H1 (cell line): ENCODE measurements at regions not wholly inside any gene's neighbourhood (a gene's known extent, or its start where the extent isn't known, plus 50 kb on each side); places are given as distances from the start of the nearest gene placed in this dataset.

Source experiments
- CTCF ChIA-PET: fragments of 300-600 bp; sonication (Branson Sonifier 250); formaldehyde crosslinking; loops from one replicate; lab custom pipeline; 2021; ENCODE audit not compliant: partially characterized antibody; lab: Charles Lee
- POLR2A ChIA-PET: fragments of 300-600 bp; sonication (Branson Sonifier 250); formaldehyde crosslinking; loops from one replicate; lab custom pipeline; 2021; ENCODE audit warnings: inconsistent platforms; ENCODE audit not compliant: partially characterized antibody; lab: Charles Lee
- DNase-seq, 2 experiments: peaks; one replicate each; pipeline versions ENCODE4 v3.0.0 to v3.0.0-alpha.2; 2010 to 2022; ENCODE audit warnings: low spot score in 2 of 2, low read depth in 1 of 2, mixed read lengths in 1 of 2
- FAIRE-seq: peaks from 2 replicates; lab custom pipeline; 2011; peaks lifted over from hg19 to GRCh38; lab: Jason Lieb, UNC
- H2AFZ ChIP-seq: 2 replicates; pipeline ENCODE4 v1.8.1; 2012; ENCODE audit warnings: low read length, inconsistent platforms
- H2AK5ac ChIP-seq: 2 replicates; pipeline ENCODE4 v1.6.1; 2013; ENCODE audit warnings: low read depth, low read length
- H2BK120ac ChIP-seq: replicated peaks from 2 replicates; pipeline ENCODE3; 2013; ENCODE audit warnings: low read depth, low read length, inconsistent platforms
- H2BK12ac ChIP-seq: 2 replicates; pipeline ENCODE4 v1.6.1; 2013; ENCODE audit warnings: low read depth, low read length
- H2BK15ac ChIP-seq: 2 replicates; pipeline ENCODE4 v1.6.1; 2013; ENCODE audit warnings: low read length
- H2BK20ac ChIP-seq: 2 replicates; pipeline ENCODE4 v1.6.1; 2013; ENCODE audit warnings: low read length
- H2BK5ac ChIP-seq: 2 replicates; pipeline ENCODE4 v1.6.1; 2013; ENCODE audit warnings: low read depth, low read length
- H3K14ac ChIP-seq: 2 replicates; pipeline ENCODE4 v1.6.1; 2013; ENCODE audit warnings: inconsistent platforms; ENCODE audit not compliant: insufficient read length
- H3K18ac ChIP-seq: 2 replicates; pipeline ENCODE4 v1.6.1; 2013; ENCODE audit warnings: low read length; ENCODE audit errors: extremely low read depth
- H3K23ac ChIP-seq: 2 replicates; pipeline ENCODE4 v1.6.1; 2013; ENCODE audit warnings: inconsistent platforms; ENCODE audit not compliant: insufficient read length
- H3K23me2 ChIP-seq: 2 replicates; pipeline ENCODE4 v1.6.1; 2013; ENCODE audit warnings: low read depth, low read length
- H3K27ac ChIP-seq: 2 replicates; pipeline ENCODE4 v1.6.1; 2011; ENCODE audit warnings: low read depth, low read length, inconsistent platforms
- H3K27me3 ChIP-seq, 4 experiments: replicated peaks in 1 of 4; 1 replicate in 1 of 4; 2 replicates in 3 of 4; pipeline versions ENCODE4 v1.6.1 to v1.8.1; 2011 to 2013; ENCODE audit warnings: low read length in 3 of 4, mild to moderate bottlenecking in 3 of 4, inconsistent platforms in 2 of 4, mixed read lengths in 2 of 4, moderate library complexity in 1 of 4; ENCODE audit not compliant: control insufficient read depth in 3 of 4, insufficient read depth in 3 of 4; ENCODE audit errors: extremely low read depth in 1 of 4
- H3K36me3 ChIP-seq, 4 experiments: 2 replicates each; pipeline versions ENCODE4 v1.6.1 to v1.8.1; 2011 to 2013; ENCODE audit warnings: mild to moderate bottlenecking in 4 of 4, low read length in 3 of 4, moderate library complexity in 2 of 4, control low read depth in 1 of 4, inconsistent platforms in 1 of 4; ENCODE audit not compliant: insufficient read depth in 4 of 4, control insufficient read depth in 2 of 4
- H3K4ac ChIP-seq: replicated peaks from 2 replicates; pipeline ENCODE3; 2013; ENCODE audit warnings: low read length, low read depth, mixed read lengths, inconsistent platforms; ENCODE audit not compliant: insufficient read length
- H3K4me1 ChIP-seq, 4 experiments: replicated peaks in 1 of 4; 1 replicate in 1 of 4; 2 replicates in 3 of 4; pipeline versions ENCODE4 v1.6.1 to v1.8.1; 2011 to 2013; ENCODE audit warnings: low read length in 3 of 4, inconsistent platforms in 2 of 4, mixed read lengths in 1 of 4; ENCODE audit not compliant: insufficient read depth in 4 of 4, control insufficient read depth in 3 of 4
- H3K4me2 ChIP-seq, 2 experiments: 2 replicates each; pipeline versions ENCODE4 v1.6.1 to v1.8.1; 2011 to 2013; ENCODE audit warnings: low read depth in 2 of 2, low read length in 2 of 2, control low read depth in 1 of 2, inconsistent platforms in 1 of 2, mild to moderate bottlenecking in 1 of 2; ENCODE audit not compliant: insufficient read depth in 1 of 2
- H3K4me3 ChIP-seq, 4 experiments: fragments of 200-600, 300-600 bp in 1 of 4; sonication (generic), shearing (Covaris generic), sonication (Bioruptor Twin) in 1 of 4; 2 replicates each; pipeline versions ENCODE4 v1.5.1 to v1.8.1; 2011 to 2016; ENCODE audit warnings: low read length in 4 of 4, low read depth in 3 of 4, control low read depth in 2 of 4, inconsistent platforms in 2 of 4, mild to moderate bottlenecking in 2 of 4, mixed read lengths in 1 of 4, moderate library complexity in 1 of 4; ENCODE audit not compliant: insufficient read depth in 2 of 4; ENCODE audit errors: extremely low read depth in 1 of 4
- H3K56ac ChIP-seq: replicated peaks from 2 replicates; pipeline ENCODE3; 2013; ENCODE audit warnings: low read depth, mild to moderate bottlenecking, mixed read lengths, low read length, inconsistent platforms; ENCODE audit not compliant: insufficient read length
- H3K79me1 ChIP-seq: 2 replicates; pipeline ENCODE4 v1.6.1; 2013; ENCODE audit warnings: low read depth, low read length, control low read depth
- H3K79me2 ChIP-seq, 2 experiments: 2 replicates each; pipeline versions ENCODE4 v1.6.1 to v1.8.1; 2012 to 2013; ENCODE audit warnings: low read length in 2 of 2, mild to moderate bottlenecking in 2 of 2, inconsistent platforms in 1 of 2; ENCODE audit not compliant: insufficient read depth in 2 of 2, control insufficient read depth in 1 of 2
- H3K9ac ChIP-seq, 4 experiments: replicated peaks in 1 of 4; 1 replicate in 1 of 4; 2 replicates in 3 of 4; pipeline versions ENCODE4 v1.6.1 to v1.8.1; 2011 to 2013; ENCODE audit warnings: low read depth in 3 of 4, low read length in 3 of 4, control low read depth in 2 of 4, mild to moderate bottlenecking in 2 of 4, moderate library complexity in 2 of 4, inconsistent platforms in 1 of 4; ENCODE audit errors: extremely low read depth in 1 of 4
- H3K9me3 ChIP-seq, 2 experiments: 2 replicates each; pipeline versions ENCODE4 v1.6.1 to v1.8.1; 2012 to 2013; ENCODE audit warnings: mild to moderate bottlenecking in 2 of 2, moderate library complexity in 2 of 2, control low read depth in 1 of 2, inconsistent platforms in 1 of 2, low read depth in 1 of 2, low read length in 1 of 2, mixed read lengths in 1 of 2; ENCODE audit not compliant: insufficient read depth in 2 of 2
- H4K20me1 ChIP-seq, 2 experiments: replicated peaks in 1 of 2; 2 replicates each; pipeline versions ENCODE3 to v1.8.1; 2011 to 2013; ENCODE audit warnings: inconsistent platforms in 2 of 2, low read length in 2 of 2, mild to moderate bottlenecking in 1 of 2; ENCODE audit not compliant: insufficient read depth in 2 of 2, control insufficient read depth in 1 of 2
- H4K5ac ChIP-seq: 2 replicates; pipeline ENCODE4 v1.6.1; 2013; ENCODE audit warnings: low read length, low read depth, mixed read lengths, inconsistent platforms; ENCODE audit not compliant: insufficient read length
- H4K8ac ChIP-seq: 2 replicates; pipeline ENCODE4 v1.8.0; 2013; ENCODE audit warnings: mild to moderate bottlenecking, moderate library complexity, low read length, inconsistent platforms; ENCODE audit not compliant: insufficient read depth; ENCODE audit errors: extremely low read depth
- H4K91ac ChIP-seq: replicated peaks from 2 replicates; pipeline ENCODE3; 2013; ENCODE audit warnings: low read length, mixed read lengths, inconsistent platforms; ENCODE audit not compliant: insufficient read length
- ASH2L ChIP-seq: fragments of 200-600, 300-600 bp; sonication (generic); IDR thresholded peaks from one replicate; pipeline ENCODE4 v1.7.1; 2017; ENCODE audit warnings: low read length
- CBX8 ChIP-seq: fragments of 300-800, 300-1000 bp; sonication (generic); IDR thresholded peaks from 2 replicates; pipeline ENCODE4 v1.7.1; 2016; ENCODE audit warnings: low read depth, low read length, borderline replicate concordance
- RNF2 ChIP-seq: fragments of 200-900, 300-1000 bp; sonication (generic); IDR thresholded peaks from 2 replicates; pipeline ENCODE4 v1.7.1; 2016; ENCODE audit warnings: borderline replicate concordance, low read depth, mild to moderate bottlenecking, antibody characterized with exemption, low read length; ENCODE audit not compliant: poor library complexity, severe bottlenecking; ENCODE audit errors: missing control alignments
- SAP30 ChIP-seq: fragments of 300-600 bp; sonication (generic); IDR thresholded peaks from 2 replicates; pipeline ENCODE4 v1.7.1; 2012; ENCODE audit warnings: low read length, moderate library complexity, mild to moderate bottlenecking, inconsistent platforms; ENCODE audit not compliant: insufficient read depth, insufficient replicate concordance
- SIN3A ChIP-seq, 2 experiments: IDR thresholded peaks in 1 of 2; conservative IDR thresholded peaks in 1 of 2; 2 replicates each; pipeline ENCODE4 v1.6.1; 2011 to 2012; ENCODE audit warnings: low read length in 2 of 2, improper control_type of control experiment in 1 of 2, low read depth in 1 of 2, mild to moderate bottlenecking in 1 of 2
- ZNF274 ChIP-seq: IDR thresholded peaks from 2 replicates; pipeline ENCODE4 v1.7.0; 2012; ENCODE audit warnings: low read length, borderline replicate concordance; ENCODE audit errors: extremely low read depth
- WGBS, 2 experiments: shearing (Covaris generic) in 1 of 2; methylation state at CpG; one replicate each; pipeline versions ENCODE4 v1.1.6 to v1.1.7; 2013 to 2015; ENCODE audit warnings: low lambda C conversion rate in 2 of 2, mixed read lengths in 2 of 2, inconsistent platforms in 1 of 2, low coverage in 1 of 2, missing lambda C conversion rate in 1 of 2; ENCODE audit not compliant: insufficient replicate concordance in 2 of 2, insufficient coverage in 1 of 2, insufficient read length in 1 of 2; ENCODE audit errors: extremely low coverage in 1 of 2, missing lambda C conversion rate in 1 of 2; 5-methylcytosine and 5-hydroxymethylcytosine counted together

GRCh38 chr18:75353357-75353756 is 74.1 kb downstream of the SMIM21 start:
- Histone ChIP-seq H2BK15ac (no peak overlapping the region), H2AFZ (no peak overlapping the region), H3K36me3 (peaks cover 0 to 6% (median 0%) of the 10 kb centered on the region in 4 experiments; a peak in 2 of 8 replicates), H3K18ac (no peak overlapping the region), H3K9ac (no peak overlapping the region), H3K79me2 (no peaks in the 10 kb centered on the region), H2AK5ac (no peak overlapping the region), H3K27me3 (peaks cover 0 to 2% (median 0%) of the 10 kb centered on the region in 4 experiments; a peak in 2 of 7 replicates), H4K91ac (no peak overlapping the region), H2BK5ac (no peak overlapping the region), H3K23ac (no peak overlapping the region), H3K27ac (no peak overlapping the region), H3K4me3 (no peak overlapping the region), H2BK12ac (no peak overlapping the region), H3K79me1 (no peaks in the 10 kb centered on the region), H3K56ac (no peak overlapping the region), H3K9me3 (peaks cover 33 to 38% of the 10 kb centered on the region in 2 experiments), H2BK120ac (no peak overlapping the region), H3K4me1 (peaks cover 2 to 22% (median 8%) of the 10 kb centered on the region in 4 experiments; a peak in 6 of 7 replicates), H3K23me2 (no peaks in the 10 kb centered on the region), H3K14ac (no peak overlapping the region), H4K8ac (no peak overlapping the region), H4K20me1 (no peaks in the 10 kb centered on the region), H3K4ac (no peak overlapping the region), H3K4me2 (no peak overlapping the region), H4K5ac (no peak overlapping the region), H2BK20ac (no peak overlapping the region)
- FAIRE-seq: no peak
- WGBS, 2 experiments: 68% methylated on average over 2 of the region's 2 CpGs; no CpG with 5 or more reads in 1 of the 2 experiments
- TF ChIP-seq ASH2L (no peak), SAP30 (no peak), RNF2 (no peak), CBX8 (no peak), ZNF274 (no peak), SIN3A (conservative IDR thresholded peaks at IDR 0.05 in 1 of 2, IDR thresholded peaks at IDR 0.05 in 1 of 2; ENCODE audit: low read depth in 1 of 2, low read length in 2 of 2) (no peak)
- POLR2A ChIA-PET: no interaction called here
- DNase-seq: no peak
- CTCF ChIA-PET: no interaction called here
